HG02943 (cell line): ENCODE measurements at regions not wholly inside any gene's neighbourhood (a gene's known extent, or its start where the extent isn't known, plus 50 kb on each side); places are given as distances from the start of the nearest gene placed in this dataset.
"Not testable (repeated sequence)": the region's sequence is repeated elsewhere in the genome, so short reads cannot be mapped to it uniquely, and the experiment has no call there.

ENCODE experiments used
- ATAC-seq: cut with Tn5 transposase; IDR thresholded peaks from one replicate; pipeline ENCODE4 v1.9.1; 2021; ENCODE audit warnings: mild to moderate bottlenecking, low read depth, moderate library complexity; ENCODE audit not compliant: unreplicated experiment

- ATAC-seq: no peak
These were observed 861.1 kb downstream of the FLRT2 start for GRCh38 chr14:86391085-86391484.

GRCh38 chr14:86388216-86388615 is 858.3 kb downstream of the FLRT2 start:
- no peak for ATAC-seq

- ATAC-seq: no peak
These were observed 843.9 kb downstream of the FLRT2 start for GRCh38 chr14:86373886-86374285.

GRCh38 chr14:86372402-86372801 is 842.5 kb downstream of the FLRT2 start:
- no peak for ATAC-seq

- no peak for ATAC-seq
These were observed 834.7 kb downstream of the FLRT2 start for GRCh38 chr14:86364634-86365033.

- no peak for ATAC-seq
These were observed 833.6 kb downstream of the FLRT2 start for GRCh38 chr14:86363576-86363975.

GRCh38 chr14:86363047-86363446 is 833.1 kb downstream of the FLRT2 start:
- ATAC-seq: no peak

GRCh38 chr14:86357876-86358275 is 827.9 kb downstream of the FLRT2 start:
- ATAC-seq: no peak

GRCh38 chr14:86357119-86357518 is 827.2 kb downstream of the FLRT2 start:
- no peak for ATAC-seq

GRCh38 chr14:86346818-86347384 is 817.0 kb downstream of the FLRT2 start:
- no peak for ATAC-seq

GRCh38 chr14:86334355-86334754 is 804.4 kb downstream of the FLRT2 start:
- no peak for ATAC-seq

- no peak for ATAC-seq
These were observed 803.5 kb downstream of the FLRT2 start for GRCh38 chr14:86333493-86333892.

GRCh38 chr14:86331341-86331740 is 801.4 kb downstream of the FLRT2 start:
- ATAC-seq: no peak

- no peak for ATAC-seq
These were observed 791.2 kb downstream of the FLRT2 start for GRCh38 chr14:86321151-86321550.

GRCh38 chr14:86312154-86312665 is 782.3 kb downstream of the FLRT2 start:
- not testable (repeated sequence) for ATAC-seq

- ATAC-seq: no peak
These were observed 781.2 kb downstream of the FLRT2 start for GRCh38 chr14:86311151-86311550.

- no peak for ATAC-seq
These were observed 780.7 kb downstream of the FLRT2 start for GRCh38 chr14:86310611-86311010.

- no peak for ATAC-seq
These were observed 780.2 kb downstream of the FLRT2 start for GRCh38 chr14:86310148-86310547.

- ATAC-seq: no peak
These were observed 775.1 kb downstream of the FLRT2 start for GRCh38 chr14:86305058-86305457.

GRCh38 chr14:86299994-86300393 is 770.0 kb downstream of the FLRT2 start:
- no peak for ATAC-seq

- no peak for ATAC-seq
These were observed 766.2 kb downstream of the FLRT2 start for GRCh38 chr14:86296173-86296572.

- no peak for ATAC-seq
These were observed 758.4 kb downstream of the FLRT2 start for GRCh38 chr14:86288336-86288735.

GRCh38 chr14:86279405-86279804 is 749.5 kb downstream of the FLRT2 start:
- ATAC-seq: no peak
